HCT116 (cell line): ENCODE measurements at regions not wholly inside any gene's neighbourhood (a gene's known extent, or its start where the extent isn't known, plus 50 kb on each side); places are given as distances from the start of the nearest gene placed in this dataset.

Experiments used
- ATAC-seq: fragments of 200-7000 bp; cut with Tn5 transposase; 2 replicates; pipeline ENCODE4 v1.9.1; 2020; ENCODE audit warnings: mild to moderate bottlenecking, moderate library complexity
- BruUV-seq: library from RNA; stranded (reverse); fragments of 400-500 nt; replicated peaks from 2 replicates; lab custom pipeline; 2021; lab: Mats Ljungman, UMichigan
- CTCF ChIA-PET: fragments of 300-600 bp; sonication (Branson Sonifier 250); formaldehyde crosslinking; loops from one replicate; lab custom pipeline; 2021; ENCODE audit warnings: antibody characterized with exemption; lab: Charles Lee
- POLR2A ChIA-PET: fragments of 300-600, 350-600 bp; sonication (Branson Sonifier 250); formaldehyde crosslinking; loops from one replicate; lab custom pipeline; 2021; ENCODE audit warnings: antibody characterized with exemption; lab: Charles Lee
- RAD21 ChIA-PET, 2 experiments: fragments of 300-600 bp; sonication (Branson Sonifier 250); formaldehyde crosslinking; loops; one replicate each; lab custom pipeline; 2023; ENCODE audit warnings: low total read pairs in 2 of 2; ENCODE audit not compliant: uncharacterized antibody in 2 of 2, unreplicated experiment in 2 of 2, low non-redundant PET in 1 of 2; lab: Charles Lee
- DNase-seq: peaks from one replicate; pipeline ENCODE4 v3.0.0-alpha.2; 2010; ENCODE audit warnings: low read depth, low spot score
- H2AFZ ChIP-seq: fragments of 200-600 bp; shearing (Covaris generic), sonication (generic); 2 replicates; pipeline ENCODE4 v1.6.1; 2017; ENCODE audit warnings: low read depth, mixed run types, mixed read lengths, antibody characterized with exemption, low read length; ENCODE audit not compliant: poor library complexity, severe bottlenecking
- H3K27ac ChIP-seq: 2 replicates; pipeline ENCODE4 v1.5.1; 2012; ENCODE audit warnings: low read depth, low read length
- H3K27me3 ChIP-seq: fragments of 200-600 bp; sonication (generic); 2 replicates; pipeline ENCODE4 v1.6.1; 2016; ENCODE audit warnings: mixed run types, low read length, mixed read lengths; ENCODE audit not compliant: insufficient read depth
- H3K36me3 ChIP-seq, 2 experiments: fragments of 200-500 bp in 1 of 2; fragments of 200-600 bp in 1 of 2; sonication (Bioruptor generic) in 1 of 2; sonication (generic) in 1 of 2; 2 replicates each; pipeline versions ENCODE4 v1.5.1 to v1.6.1; 2014 to 2016; ENCODE audit warnings: low read length in 2 of 2, inconsistent platforms in 1 of 2, mixed read lengths in 1 of 2, mixed run types in 1 of 2; ENCODE audit not compliant: insufficient read depth in 2 of 2, control insufficient read depth in 1 of 2
- H3K4me1 ChIP-seq, 2 experiments: fragments of 200-600 bp in 1 of 2; sonication (generic) in 1 of 2; 2 replicates each; pipeline versions ENCODE4 v1.5.1 to v1.6.1; 2012 to 2017; ENCODE audit warnings: low read length in 2 of 2, inconsistent platforms in 1 of 2, mild to moderate bottlenecking in 1 of 2, mixed read lengths in 1 of 2, mixed run types in 1 of 2, moderate library complexity in 1 of 2; ENCODE audit not compliant: insufficient read depth in 2 of 2, control insufficient read depth in 1 of 2
- H3K4me2 ChIP-seq: fragments of 200-600 bp; sonication (generic); 2 replicates; pipeline ENCODE4 v1.6.1; 2017; ENCODE audit warnings: mixed run types, low read length, mixed read lengths
- H3K4me3 ChIP-seq, 2 experiments: fragments of 200-600 bp in 1 of 2; sonication (generic) in 1 of 2; replicated peaks in 1 of 2; 2 replicates each; pipeline ENCODE4 v1.5.1; 2011 to 2016; ENCODE audit warnings: low read length in 2 of 2, control low read depth in 1 of 2, low read depth in 1 of 2, mild to moderate bottlenecking in 1 of 2, mixed read lengths in 1 of 2, mixed run types in 1 of 2
- H3K79me2 ChIP-seq: fragments of 200-600 bp; sonication (generic); 2 replicates; pipeline ENCODE4 v1.6.1; 2017; ENCODE audit warnings: mild to moderate bottlenecking, mixed run types, low read length, moderate library complexity, mixed read lengths; ENCODE audit not compliant: insufficient read depth
- H3K9ac ChIP-seq: fragments of 200-600 bp; sonication (generic); 2 replicates; pipeline ENCODE4 v1.6.1; 2016; ENCODE audit warnings: low read length, mixed read lengths
- H3K9me2 ChIP-seq: fragments of 200-600 bp; sonication (generic), shearing (Covaris generic); 2 replicates; pipeline ENCODE4 v1.6.1; 2017; ENCODE audit warnings: mixed run types, mild to moderate bottlenecking, moderate library complexity; ENCODE audit not compliant: insufficient read depth
- H3K9me3 ChIP-seq, 2 experiments: fragments of 200-500 bp in 1 of 2; fragments of 200-600 bp in 1 of 2; sonication (Bioruptor generic) in 1 of 2; sonication (generic) in 1 of 2; 2 replicates each; pipeline ENCODE4 v1.6.1; 2014 to 2017; ENCODE audit warnings: low read length in 2 of 2, mixed read lengths in 2 of 2, inconsistent platforms in 1 of 2, low read depth in 1 of 2, mild to moderate bottlenecking in 1 of 2, mixed run types in 1 of 2, moderate library complexity in 1 of 2; ENCODE audit not compliant: control insufficient read depth in 1 of 2, insufficient read depth in 1 of 2
- H4K20me1 ChIP-seq: fragments of 200-600 bp; sonication (generic), shearing (Covaris generic); 2 replicates; pipeline ENCODE4 v1.6.1; 2017; ENCODE audit warnings: mixed run types, mild to moderate bottlenecking, moderate library complexity; ENCODE audit not compliant: insufficient read depth
- CEBPB ChIP-seq: IDR thresholded peaks from 2 replicates; pipeline ENCODE4 v1.6.1; 2012; ENCODE audit warnings: low read depth
- EGR1 ChIP-seq: IDR thresholded peaks from 2 replicates; pipeline ENCODE4 v1.6.1; 2012; ENCODE audit warnings: low read depth
- EZH2 ChIP-seq: fragments of 200-600 bp; sonication (generic); IDR thresholded peaks from 2 replicates; pipeline ENCODE4 v1.6.1; 2017; ENCODE audit warnings: antibody characterized with exemption, mixed run types
- EZH2phosphoT487 ChIP-seq: fragments of 200-600 bp; IDR thresholded peaks from 2 replicates; pipeline ENCODE4 v1.6.1; 2018; ENCODE audit warnings: antibody characterized with exemption, borderline replicate concordance
- FOSL1 ChIP-seq: IDR thresholded peaks from 2 replicates; pipeline ENCODE4 v1.6.1; 2012; ENCODE audit warnings: low read depth
- JUND ChIP-seq: IDR thresholded peaks from 2 replicates; pipeline ENCODE4 v1.6.1; 2012
- POLR2AphosphoS5 ChIP-seq: IDR thresholded peaks from 2 replicates; pipeline ENCODE4 v1.6.1; 2011; ENCODE audit warnings: mild to moderate bottlenecking, low read depth, low read length, moderate library complexity
- RAD21 ChIP-seq: IDR thresholded peaks from 2 replicates; pipeline ENCODE4 v1.6.1; 2012; ENCODE audit warnings: low read depth, mild to moderate bottlenecking
- SP1 ChIP-seq: IDR thresholded peaks from 2 replicates; pipeline ENCODE4 v1.6.1; 2012; ENCODE audit warnings: low read depth
- SRF ChIP-seq: IDR thresholded peaks from 2 replicates; pipeline ENCODE4 v1.6.1; 2012; ENCODE audit warnings: low read depth
- ZFX ChIP-seq: fragments of 450-650 bp; IDR thresholded peaks from 2 replicates; pipeline ENCODE4 v1.6.1; 2017
- ZNF274 ChIP-seq: fragments of 200-500 bp; sonication (Bioruptor generic); IDR thresholded peaks from 2 replicates; pipeline ENCODE4 v1.6.1; 2014; ENCODE audit warnings: mild to moderate bottlenecking, low read depth, low read length, inconsistent platforms
- intact Hi-C: fragments of 100-400 bp; cut with micrococcal nuclease; formaldehyde crosslinking; loops from 2 replicates; pipeline ENCODE4 v1.10.0; 2022
- TF ChIP-seq, protein P1 (sequence below): IDR thresholded peaks from 2 replicates; pipeline ENCODE4 v1.6.1; 2012
- TF ChIP-seq, protein P2 (sequence below), 3 experiments: fragments of 200-600 bp in 1 of 3; sonication (generic) in 1 of 3; IDR thresholded peaks in 2 of 3; conservative IDR thresholded peaks in 1 of 3; 2 replicates each; pipeline ENCODE4 v1.5.1; 2012 to 2017; ENCODE audit warnings: low read depth in 2 of 3, low read length in 2 of 3, antibody characterized with exemption in 1 of 3, borderline replicate concordance in 1 of 3, control low read depth in 1 of 3, mild to moderate bottlenecking in 1 of 3, mixed read lengths in 1 of 3, mixed run types in 1 of 3, moderate library complexity in 1 of 3; ENCODE audit not compliant: insufficient read depth in 1 of 3
- TF ChIP-seq, protein P3 (sequence below): IDR thresholded peaks from 2 replicates; pipeline ENCODE4 v1.6.1; 2011; ENCODE audit warnings: mild to moderate bottlenecking, low read length, moderate library complexity; ENCODE audit not compliant: insufficient replicate concordance; ENCODE audit errors: extremely low read depth

DNA sequence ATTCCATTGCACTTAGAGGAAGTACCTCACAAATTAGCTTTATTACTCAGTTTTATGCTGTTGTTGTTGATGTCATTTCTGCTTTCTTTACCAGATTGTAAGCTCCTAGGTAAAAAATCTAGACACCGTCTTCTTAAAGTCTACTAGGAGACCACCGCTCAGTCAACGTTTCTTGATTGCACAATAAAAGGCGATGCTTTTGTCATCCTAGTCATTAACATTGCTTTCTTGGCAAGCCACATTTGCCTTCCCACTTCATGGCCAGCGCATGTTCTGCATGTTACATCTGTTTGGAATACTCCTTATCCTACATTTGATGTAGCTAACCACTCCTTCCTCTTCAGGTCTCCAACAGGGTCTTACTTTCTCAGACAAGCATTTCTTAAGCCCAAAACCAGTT lies 464.0 kb upstream of the TUSC1 start:
- Histone ChIP-seq H3K4me1 (no peaks in the 10 kb centered on the region), H2AFZ (no peak overlapping the region), H3K27me3 (no peaks in the 10 kb centered on the region), H3K79me2 (no peaks in the 10 kb centered on the region), H3K27ac (no peak overlapping the region), H3K9ac (no peak overlapping the region), H3K4me3 (no peak overlapping the region), H4K20me1 (no peaks in the 10 kb centered on the region), H3K9me3 (peaks cover 0 to 13% of the 10 kb centered on the region in 2 experiments; a peak in 3 of 4 replicates), H3K36me3 (no peaks in the 10 kb centered on the region), H3K4me2 (no peak overlapping the region), H3K9me2 (no peaks in the 10 kb centered on the region)
- ATAC-seq (no peak), DNase-seq (no peak)
- RAD21 ChIA-PET, result no interaction called here
- POLR2A ChIA-PET, result no interaction called here
- intact Hi-C loops, result no loop called here
- TF ChIP-seq JUND (no peak), EGR1 (no peak), ZFX (no peak)
- no TSS peak for BruUV-seq
- CTCF ChIA-PET, result no interaction called here

DNA sequence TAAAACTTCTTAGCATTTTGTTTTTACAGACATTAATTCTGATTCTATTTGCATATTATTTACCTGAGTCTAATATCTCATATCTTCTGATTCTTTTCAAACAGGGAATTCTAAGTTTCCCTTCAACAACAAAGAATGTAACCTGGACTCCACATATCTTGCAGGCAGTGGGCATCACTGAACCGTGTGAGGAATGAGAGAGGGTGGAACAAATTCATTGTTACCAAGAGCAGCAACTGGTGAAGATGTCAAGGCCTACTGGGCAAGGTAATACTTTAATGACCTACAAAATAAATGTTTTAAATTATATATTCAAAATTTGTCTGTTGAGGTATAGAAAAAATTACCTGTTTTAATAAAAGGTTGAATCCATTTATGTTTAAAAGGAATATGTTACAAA lies 455.3 kb upstream of the TUSC1 start:
- RAD21 ChIA-PET, result no interaction called here
- no peak for DNase-seq
- peaks cover 4 to 11% of the 10 kb centered on the region in 2 experiments; a peak in 3 of 4 replicates for H3K9me3 ChIP-seq
- H3K27ac ChIP-seq, result no peak overlapping the region
- H4K20me1 ChIP-seq, result no peaks in the 10 kb centered on the region
- H3K27me3 ChIP-seq, result no peaks in the 10 kb centered on the region
- H3K9ac ChIP-seq, result no peak overlapping the region
- intact Hi-C loops, result no loop called here
- H2AFZ ChIP-seq, result no peak overlapping the region
- no peaks in the 10 kb centered on the region for H3K79me2 ChIP-seq
- no peak overlapping the region for H3K4me2 ChIP-seq
- no peaks in the 10 kb centered on the region for H3K36me3 ChIP-seq
- H3K9me2 ChIP-seq, result no peaks in the 10 kb centered on the region
- CTCF ChIA-PET, result no interaction called here
- no peak overlapping the region for H3K4me3 ChIP-seq
- ATAC-seq, result no peak
- POLR2A ChIA-PET, result no interaction called here
- no peaks in the 10 kb centered on the region for H3K4me1 ChIP-seq
- BruUV-seq, result no TSS peak
- no peak for TF ChIP-seq RAD21
- no peak for TF ChIP-seq POLR2AphosphoS5
- no peak for TF ChIP-seq CEBPB
- TF ChIP-seq, protein P1, sequence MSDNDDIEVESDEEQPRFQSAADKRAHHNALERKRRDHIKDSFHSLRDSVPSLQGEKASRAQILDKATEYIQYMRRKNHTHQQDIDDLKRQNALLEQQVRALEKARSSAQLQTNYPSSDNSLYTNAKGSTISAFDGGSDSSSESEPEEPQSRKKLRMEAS, result no peak
- TF ChIP-seq EZH2phosphoT487, result no peak
- TF ChIP-seq ZFX, result no peak
- TF ChIP-seq SP1, result no peak
- TF ChIP-seq JUND, result no peak
- TF ChIP-seq EGR1, result no peak
- no peak for TF ChIP-seq SRF
- TF ChIP-seq, protein P2, sequence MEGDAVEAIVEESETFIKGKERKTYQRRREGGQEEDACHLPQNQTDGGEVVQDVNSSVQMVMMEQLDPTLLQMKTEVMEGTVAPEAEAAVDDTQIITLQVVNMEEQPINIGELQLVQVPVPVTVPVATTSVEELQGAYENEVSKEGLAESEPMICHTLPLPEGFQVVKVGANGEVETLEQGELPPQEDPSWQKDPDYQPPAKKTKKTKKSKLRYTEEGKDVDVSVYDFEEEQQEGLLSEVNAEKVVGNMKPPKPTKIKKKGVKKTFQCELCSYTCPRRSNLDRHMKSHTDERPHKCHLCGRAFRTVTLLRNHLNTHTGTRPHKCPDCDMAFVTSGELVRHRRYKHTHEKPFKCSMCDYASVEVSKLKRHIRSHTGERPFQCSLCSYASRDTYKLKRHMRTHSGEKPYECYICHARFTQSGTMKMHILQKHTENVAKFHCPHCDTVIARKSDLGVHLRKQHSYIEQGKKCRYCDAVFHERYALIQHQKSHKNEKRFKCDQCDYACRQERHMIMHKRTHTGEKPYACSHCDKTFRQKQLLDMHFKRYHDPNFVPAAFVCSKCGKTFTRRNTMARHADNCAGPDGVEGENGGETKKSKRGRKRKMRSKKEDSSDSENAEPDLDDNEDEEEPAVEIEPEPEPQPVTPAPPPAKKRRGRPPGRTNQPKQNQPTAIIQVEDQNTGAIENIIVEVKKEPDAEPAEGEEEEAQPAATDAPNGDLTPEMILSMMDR (IDR thresholded peaks at IDR 0.05 in 2 of 3, conservative IDR thresholded peaks at IDR 0.05 in 1 of 3; ENCODE audit: borderline replicate concordance in 1 of 3, insufficient read depth in 1 of 3, low read depth in 2 of 3, low read length in 2 of 3), result no peak
- TF ChIP-seq ZNF274, result no peak
- TF ChIP-seq, protein P3, sequence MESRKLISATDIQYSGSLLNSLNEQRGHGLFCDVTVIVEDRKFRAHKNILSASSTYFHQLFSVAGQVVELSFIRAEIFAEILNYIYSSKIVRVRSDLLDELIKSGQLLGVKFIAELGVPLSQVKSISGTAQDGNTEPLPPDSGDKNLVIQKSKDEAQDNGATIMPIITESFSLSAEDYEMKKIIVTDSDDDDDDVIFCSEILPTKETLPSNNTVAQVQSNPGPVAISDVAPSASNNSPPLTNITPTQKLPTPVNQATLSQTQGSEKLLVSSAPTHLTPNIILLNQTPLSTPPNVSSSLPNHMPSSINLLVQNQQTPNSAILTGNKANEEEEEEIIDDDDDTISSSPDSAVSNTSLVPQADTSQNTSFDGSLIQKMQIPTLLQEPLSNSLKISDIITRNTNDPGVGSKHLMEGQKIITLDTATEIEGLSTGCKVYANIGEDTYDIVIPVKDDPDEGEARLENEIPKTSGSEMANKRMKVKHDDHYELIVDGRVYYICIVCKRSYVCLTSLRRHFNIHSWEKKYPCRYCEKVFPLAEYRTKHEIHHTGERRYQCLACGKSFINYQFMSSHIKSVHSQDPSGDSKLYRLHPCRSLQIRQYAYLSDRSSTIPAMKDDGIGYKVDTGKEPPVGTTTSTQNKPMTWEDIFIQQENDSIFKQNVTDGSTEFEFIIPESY, result no peak
- TF ChIP-seq EZH2, result no peak
- TF ChIP-seq FOSL1, result no peak
